ENCODE measurements at regions not wholly inside any gene's neighbourhood (a gene's known extent, or its start where the extent isn't known, plus 50 kb on each side); places are given as distances from the start of the nearest gene placed in this dataset.
"Not testable (repeated sequence)": the region's sequence is repeated elsewhere in the genome, so short reads cannot be mapped to it uniquely, and the experiment has no call there.

GRCh38 chr7:63570386-63571115 lies 428.1 kb upstream of the ZNF722 start:
- H3K4me3 ChIP-seq (ENCODE audit: insufficient read depth, low read depth, low read length): not testable (repeated sequence)

DNA sequence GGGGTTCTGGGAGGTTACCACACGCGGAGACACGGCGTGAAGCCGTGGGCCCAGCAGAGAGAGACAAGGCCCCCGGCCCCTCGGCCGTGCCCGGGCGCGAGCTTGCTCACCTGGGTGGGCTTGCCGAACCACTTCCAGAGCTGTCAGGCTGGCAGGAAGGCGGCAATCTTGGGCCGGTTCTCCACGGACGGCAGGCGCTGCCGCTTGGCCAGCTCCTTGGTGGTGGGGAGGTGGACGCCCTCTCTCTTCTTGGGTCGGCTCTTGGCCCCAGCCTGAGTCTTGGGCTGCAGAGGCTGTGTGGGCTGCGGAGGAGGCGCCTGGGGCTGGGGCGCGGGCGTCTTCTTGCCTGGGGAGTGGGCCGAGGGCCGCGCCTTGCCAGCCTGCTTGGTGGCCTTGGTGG lies 426.5 kb upstream of the ZNF722 start:
- H3K27me3 ChIP-seq (ENCODE audit: insufficient read depth, low read length); H3K36me3 Mint-ChIP-seq (ENCODE audit: low read depth, unreplicated experiment); DNase-seq (ENCODE audit: low read depth); H3K9ac ChIP-seq (ENCODE audit: low read length); H3K9me3 Mint-ChIP-seq (ENCODE audit: unreplicated experiment); H3K4me1 ChIP-seq (ENCODE audit: insufficient read depth, low read length); H3K79me2 ChIP-seq (ENCODE audit: insufficient read depth, low read length); H3K4me2 ChIP-seq (ENCODE audit: low read length); H3K36me3 ChIP-seq (ENCODE audit: insufficient read depth, low read length); H3K4me1 Mint-ChIP-seq (ENCODE audit: low read depth, unreplicated experiment); H3K27me3 Mint-ChIP-seq (ENCODE audit: low read depth, unreplicated experiment); H3K27ac ChIP-seq (ENCODE audit: low read depth, low read length); FAIRE-seq; H3K27ac Mint-ChIP-seq (ENCODE audit: unreplicated experiment); H3K4me3 ChIP-seq (ENCODE audit: insufficient read depth, low read depth, low read length); H4K20me1 ChIP-seq (ENCODE audit: insufficient read depth, low read length); H3K4me3 Mint-ChIP-seq (ENCODE audit: unreplicated experiment); H2AFZ ChIP-seq (ENCODE audit: low read depth, low read length); H3K9me3 ChIP-seq (ENCODE audit: insufficient read depth, low read depth, low read length): not testable (repeated sequence)

More at GRCh38 chr7:63570386-63571115, 428.1 kb upstream of the ZNF722 start:
- H4K20me1 ChIP-seq (ENCODE audit: insufficient read depth, low read length); H3K27me3 ChIP-seq (ENCODE audit: insufficient read depth, low read length); H3K27ac Mint-ChIP-seq (ENCODE audit: unreplicated experiment); H3K4me2 ChIP-seq (ENCODE audit: low read length); DNase-seq (ENCODE audit: low read depth); H3K9me3 Mint-ChIP-seq (ENCODE audit: unreplicated experiment); H3K4me3 Mint-ChIP-seq (ENCODE audit: unreplicated experiment); H3K9ac ChIP-seq (ENCODE audit: low read length); H3K27ac ChIP-seq (ENCODE audit: low read depth, low read length); H3K79me2 ChIP-seq (ENCODE audit: insufficient read depth, low read length); H3K27me3 Mint-ChIP-seq (ENCODE audit: low read depth, unreplicated experiment); H2AFZ ChIP-seq (ENCODE audit: low read depth, low read length); H3K36me3 ChIP-seq (ENCODE audit: insufficient read depth, low read length); H3K4me1 Mint-ChIP-seq (ENCODE audit: low read depth, unreplicated experiment); H3K36me3 Mint-ChIP-seq (ENCODE audit: low read depth, unreplicated experiment); H3K4me1 ChIP-seq (ENCODE audit: insufficient read depth, low read length); H3K9me3 ChIP-seq (ENCODE audit: insufficient read depth, low read depth, low read length): not testable (repeated sequence)
- peak; percentile 26 for FAIRE-seq

DNA sequence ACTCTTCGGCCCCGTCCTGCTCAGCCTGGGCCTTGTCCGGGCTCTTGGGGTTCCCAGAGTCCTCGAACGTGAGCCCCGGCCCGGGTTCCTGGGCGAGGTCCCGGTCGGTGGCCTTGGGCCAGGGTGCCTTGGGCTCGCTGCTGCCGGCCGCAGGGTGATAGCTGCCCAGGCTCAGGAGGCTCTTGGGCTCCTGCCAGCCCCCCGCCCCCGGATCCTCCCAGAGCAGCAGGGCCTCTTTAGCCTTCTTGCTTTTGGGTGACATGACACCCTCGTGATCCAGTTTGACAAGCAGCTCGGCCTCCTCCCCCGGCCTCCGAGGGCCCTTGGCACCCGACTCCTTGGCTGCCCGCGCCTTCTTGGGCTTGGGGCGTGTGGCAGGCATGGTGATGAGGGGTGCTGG lies 425.7 kb upstream of the ZNF722 start:
- H3K27me3 Mint-ChIP-seq (ENCODE audit: low read depth, unreplicated experiment); H2AFZ ChIP-seq (ENCODE audit: low read depth, low read length); H3K4me2 ChIP-seq (ENCODE audit: low read length); H3K79me2 ChIP-seq (ENCODE audit: insufficient read depth, low read length); H3K9me3 ChIP-seq (ENCODE audit: insufficient read depth, low read depth, low read length); H3K9ac ChIP-seq (ENCODE audit: low read length); H3K36me3 ChIP-seq (ENCODE audit: insufficient read depth, low read length); H3K4me1 Mint-ChIP-seq (ENCODE audit: low read depth, unreplicated experiment); H3K4me1 ChIP-seq (ENCODE audit: insufficient read depth, low read length); H3K4me3 ChIP-seq (ENCODE audit: insufficient read depth, low read depth, low read length); H3K4me3 Mint-ChIP-seq (ENCODE audit: unreplicated experiment); H3K36me3 Mint-ChIP-seq (ENCODE audit: low read depth, unreplicated experiment); H3K27ac ChIP-seq (ENCODE audit: low read depth, low read length); H3K27me3 ChIP-seq (ENCODE audit: insufficient read depth, low read length); H3K27ac Mint-ChIP-seq (ENCODE audit: unreplicated experiment); DNase-seq (ENCODE audit: low read depth); H4K20me1 ChIP-seq (ENCODE audit: insufficient read depth, low read length); H3K9me3 Mint-ChIP-seq (ENCODE audit: unreplicated experiment); FAIRE-seq: not testable (repeated sequence)

DNA sequence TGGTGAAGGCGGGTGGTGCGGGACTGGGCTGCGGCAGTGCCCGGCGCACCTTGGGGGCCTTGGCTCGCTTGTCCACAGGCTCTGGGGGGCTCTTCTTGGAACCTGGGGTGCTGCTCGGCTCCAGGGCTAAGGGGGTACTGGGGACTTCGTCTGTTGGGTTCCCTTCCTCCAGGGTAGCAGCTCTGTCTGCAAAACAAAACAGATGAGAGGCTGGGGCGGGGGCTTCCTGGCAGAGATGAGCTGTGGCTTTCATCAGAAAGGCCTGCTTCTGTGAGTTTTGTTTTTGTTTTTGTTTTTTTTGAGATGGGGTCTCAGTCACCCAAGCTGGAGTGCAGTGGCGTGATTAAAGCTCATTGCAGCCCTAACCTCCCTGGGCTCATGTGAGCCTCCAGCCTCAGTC lies 425.2 kb upstream of the ZNF722 start:
- H3K4me3 ChIP-seq (ENCODE audit: insufficient read depth, low read depth, low read length); H3K4me1 Mint-ChIP-seq (ENCODE audit: low read depth, unreplicated experiment); H3K9me3 Mint-ChIP-seq (ENCODE audit: unreplicated experiment); H3K4me3 Mint-ChIP-seq (ENCODE audit: unreplicated experiment); H3K36me3 ChIP-seq (ENCODE audit: insufficient read depth, low read length); H3K27me3 Mint-ChIP-seq (ENCODE audit: low read depth, unreplicated experiment); H3K4me1 ChIP-seq (ENCODE audit: insufficient read depth, low read length); H3K27me3 ChIP-seq (ENCODE audit: insufficient read depth, low read length); H2AFZ ChIP-seq (ENCODE audit: low read depth, low read length); H3K9me3 ChIP-seq (ENCODE audit: insufficient read depth, low read depth, low read length); H4K20me1 ChIP-seq (ENCODE audit: insufficient read depth, low read length); DNase-seq (ENCODE audit: low read depth); H3K4me2 ChIP-seq (ENCODE audit: low read length); H3K27ac Mint-ChIP-seq (ENCODE audit: unreplicated experiment); FAIRE-seq; H3K27ac ChIP-seq (ENCODE audit: low read depth, low read length); H3K9ac ChIP-seq (ENCODE audit: low read length); H3K36me3 Mint-ChIP-seq (ENCODE audit: low read depth, unreplicated experiment); H3K79me2 ChIP-seq (ENCODE audit: insufficient read depth, low read length): not testable (repeated sequence)

- H2AFZ ChIP-seq (ENCODE audit: low read depth, low read length); H3K27me3 Mint-ChIP-seq (ENCODE audit: low read depth, unreplicated experiment); H3K4me1 ChIP-seq (ENCODE audit: insufficient read depth, low read length); FAIRE-seq; H3K4me3 Mint-ChIP-seq (ENCODE audit: unreplicated experiment); H3K79me2 ChIP-seq (ENCODE audit: insufficient read depth, low read length); H3K36me3 Mint-ChIP-seq (ENCODE audit: low read depth, unreplicated experiment); H3K9ac ChIP-seq (ENCODE audit: low read length); H3K4me3 ChIP-seq (ENCODE audit: insufficient read depth, low read depth, low read length); H3K27me3 ChIP-seq (ENCODE audit: insufficient read depth, low read length); DNase-seq (ENCODE audit: low read depth); H3K9me3 ChIP-seq (ENCODE audit: insufficient read depth, low read depth, low read length); H3K36me3 ChIP-seq (ENCODE audit: insufficient read depth, low read length); H3K27ac Mint-ChIP-seq (ENCODE audit: unreplicated experiment); H3K27ac ChIP-seq (ENCODE audit: low read depth, low read length); H3K9me3 Mint-ChIP-seq (ENCODE audit: unreplicated experiment); H3K4me1 Mint-ChIP-seq (ENCODE audit: low read depth, unreplicated experiment); H3K4me2 ChIP-seq (ENCODE audit: low read length); H4K20me1 ChIP-seq (ENCODE audit: insufficient read depth, low read length): not testable (repeated sequence)
Observed at GRCh38 chr7:63576421-63576820, 422.2 kb upstream of the ZNF722 start.

GRCh38 chr7:63577066-63577465 lies 421.6 kb upstream of the ZNF722 start:
- H3K4me3 Mint-ChIP-seq (ENCODE audit: unreplicated experiment); H3K27ac ChIP-seq (ENCODE audit: low read depth, low read length); H3K79me2 ChIP-seq (ENCODE audit: insufficient read depth, low read length); H4K20me1 ChIP-seq (ENCODE audit: insufficient read depth, low read length); H3K36me3 ChIP-seq (ENCODE audit: insufficient read depth, low read length); H3K27ac Mint-ChIP-seq (ENCODE audit: unreplicated experiment); H3K4me3 ChIP-seq (ENCODE audit: insufficient read depth, low read depth, low read length); H3K27me3 ChIP-seq (ENCODE audit: insufficient read depth, low read length); H3K9me3 Mint-ChIP-seq (ENCODE audit: unreplicated experiment); H2AFZ ChIP-seq (ENCODE audit: low read depth, low read length); DNase-seq (ENCODE audit: low read depth); H3K36me3 Mint-ChIP-seq (ENCODE audit: low read depth, unreplicated experiment); H3K4me2 ChIP-seq (ENCODE audit: low read length); H3K9ac ChIP-seq (ENCODE audit: low read length); H3K27me3 Mint-ChIP-seq (ENCODE audit: low read depth, unreplicated experiment); H3K4me1 Mint-ChIP-seq (ENCODE audit: low read depth, unreplicated experiment); H3K9me3 ChIP-seq (ENCODE audit: insufficient read depth, low read depth, low read length); FAIRE-seq; H3K4me1 ChIP-seq (ENCODE audit: insufficient read depth, low read length): not testable (repeated sequence)
